Panc1 (cell line): ENCODE measurements at regions not wholly inside any gene's neighbourhood (a gene's known extent, or its start where the extent isn't known, plus 50 kb on each side); places are given as distances from the start of the nearest gene placed in this dataset.

Experiments
- ATAC-seq: fragments of 200-7000 bp; cut with Tn5 transposase; 2 replicates; pipeline ENCODE4 v1.9.1; 2020; ENCODE audit warnings: mild to moderate bottlenecking, moderate library complexity
- BruUV-seq: library from RNA; stranded (reverse); fragments of 400-500 nt; replicated peaks from 2 replicates; lab custom pipeline; 2021; lab: Mats Ljungman, UMichigan
- CTCF ChIA-PET: fragments of 300-600 bp; sonication (Branson Sonifier 250); formaldehyde crosslinking; loops from one replicate; lab custom pipeline; 2022; ENCODE audit warnings: antibody characterized with exemption; lab: Charles Lee
- POLR2A ChIA-PET: fragments of 300-600 bp; sonication (Branson Sonifier 250); formaldehyde crosslinking; loops from one replicate; lab custom pipeline; 2022; ENCODE audit warnings: antibody characterized with exemption; lab: Charles Lee
- DNase-seq: peaks from one replicate; pipeline ENCODE4 v3.0.0-alpha.2; 2010; ENCODE audit warnings: low read depth, low spot score
- H3K27ac ChIP-seq: 2 replicates; pipeline ENCODE4 v1.5.1; 2011; ENCODE audit warnings: mild to moderate bottlenecking, low read length, inconsistent platforms
- H3K27me3 ChIP-seq: fragments of 200-500 bp; sonication (Bioruptor generic); 2 replicates; pipeline ENCODE4 v1.6.0; 2014; ENCODE audit warnings: low read length, inconsistent platforms; ENCODE audit not compliant: control insufficient read depth, insufficient read depth
- H3K36me3 ChIP-seq: fragments of 200-500 bp; sonication (Bioruptor generic); 2 replicates; pipeline ENCODE4 v1.5.1; 2014; ENCODE audit warnings: inconsistent platforms, mild to moderate bottlenecking, low read length, moderate library complexity; ENCODE audit not compliant: control insufficient read depth, insufficient read depth
- H3K4me1 ChIP-seq: 2 replicates; pipeline ENCODE4 v1.5.1; 2011; ENCODE audit warnings: inconsistent platforms, mild to moderate bottlenecking, low read length, moderate library complexity; ENCODE audit not compliant: control insufficient read depth, insufficient read depth
- H3K4me3 ChIP-seq, 2 experiments: 2 replicates each; pipeline ENCODE4 v1.5.1; 2011 to 2012; ENCODE audit warnings: low read depth in 2 of 2, low read length in 2 of 2, mild to moderate bottlenecking in 2 of 2, inconsistent platforms in 1 of 2, moderate library complexity in 1 of 2
- H3K9me3 ChIP-seq: fragments of 200-500 bp; sonication (Bioruptor generic); 2 replicates; pipeline ENCODE4 v1.5.1; 2014; ENCODE audit warnings: low read depth, mild to moderate bottlenecking, inconsistent platforms, low read length, moderate library complexity; ENCODE audit not compliant: control insufficient read depth, insufficient read depth
- CTCF ChIP-seq: fragments of 450-650 bp; IDR thresholded peaks from 2 replicates; pipeline ENCODE4 v1.5.1; 2017; ENCODE audit warnings: mild to moderate bottlenecking
- POLR2AphosphoS5 ChIP-seq: IDR thresholded peaks from 2 replicates; pipeline ENCODE4 v1.6.1; 2012; ENCODE audit warnings: mild to moderate bottlenecking, low read depth, low read length, moderate library complexity
- REST ChIP-seq, 2 experiments: IDR thresholded peaks; 2 replicates each; pipeline ENCODE4 v1.6.1; 2011 to 2012; ENCODE audit warnings: low read depth in 2 of 2, control low read depth in 1 of 2, low read length in 1 of 2, mild to moderate bottlenecking in 1 of 2, moderate library complexity in 1 of 2; ENCODE audit not compliant: insufficient read depth in 1 of 2
- SIN3A ChIP-seq: IDR thresholded peaks from 2 replicates; pipeline ENCODE4 v1.6.1; 2012; ENCODE audit warnings: low read depth, mild to moderate bottlenecking, low read length, moderate library complexity, borderline replicate concordance; ENCODE audit not compliant: insufficient read depth
- TCF7L2 ChIP-seq: IDR thresholded peaks from 2 replicates; pipeline ENCODE4 v1.6.1; 2011; ENCODE audit warnings: mild to moderate bottlenecking, low read depth, low read length, inconsistent platforms
- in situ Hi-C: cut with HindIII; loops from 2 replicates; pipeline ENCODE4 v1.10.0; 2016; ENCODE audit warnings: low sequenced_read_pairs, low pct_unique_long_range_greater_than_20kb
- intact Hi-C: fragments of 100-400 bp; cut with micrococcal nuclease; formaldehyde crosslinking; loops from one replicate; pipeline ENCODE4 v1.10.0; 2022; ENCODE audit not compliant: unreplicated experiment

GRCh38 chr4:121519236-121519838 is 138.5 kb upstream of the QRFPR start:
- POLR2A ChIA-PET: no interaction called here
- CTCF ChIA-PET: no interaction called here

GRCh38 chr4:121517241-121517640 is 136.4 kb upstream of the QRFPR start:
- ChIA-PET POLR2A (no interaction called here), CTCF (no interaction called here)
- ATAC-seq (no peak), DNase-seq (no peak)
- no TSS peak for BruUV-seq
- Histone ChIP-seq H3K4me3 (no peak overlapping the region), H3K9me3 (no peaks in the 10 kb centered on the region), H3K27ac (no peak overlapping the region), H3K27me3 (no peaks in the 10 kb centered on the region), H3K36me3 (no peaks in the 10 kb centered on the region), H3K4me1 (no peaks in the 10 kb centered on the region)
- in situ Hi-C loops (no loop called here), intact Hi-C loops (no loop called here)
- TF ChIP-seq REST (IDR thresholded peaks at IDR 0.05; ENCODE audit: insufficient read depth in 1 of 2, low read depth in 2 of 2, low read length in 1 of 2) (no peak), SIN3A (no peak), TCF7L2 (no peak), POLR2AphosphoS5 (no peak), CTCF (no peak)

More at GRCh38 chr4:121519236-121519838, 138.5 kb upstream of the QRFPR start:
- no TSS peak for BruUV-seq
- in situ Hi-C loops (no loop called here), intact Hi-C loops (no loop called here)
- H3K4me1 ChIP-seq: no peaks in the 10 kb centered on the region
- no peak for DNase-seq
- no peak overlapping the region for H3K27ac ChIP-seq
- TF ChIP-seq CTCF: no peak
- no peak for TF ChIP-seq POLR2AphosphoS5
- TF ChIP-seq SIN3A: no peak
- no peak for TF ChIP-seq REST (IDR thresholded peaks at IDR 0.05; ENCODE audit: insufficient read depth in 1 of 2, low read depth in 2 of 2, low read length in 1 of 2)
- no peak overlapping the region for H3K4me3 ChIP-seq
- ATAC-seq: no peak
- no peaks in the 10 kb centered on the region for H3K27me3 ChIP-seq
- no peaks in the 10 kb centered on the region for H3K9me3 ChIP-seq
- no peaks in the 10 kb centered on the region for H3K36me3 ChIP-seq
